GM12891 (cell line): ENCODE measurements at regions not wholly inside any gene's neighbourhood (a gene's known extent, or its start where the extent isn't known, plus 50 kb on each side); places are given as distances from the start of the nearest gene placed in this dataset.

Experiments used
- POLR2A ChIP-seq: IDR thresholded peaks from 2 replicates; pipeline ENCODE4 v1.6.1; 2011; ENCODE audit warnings: low read depth, low read length, control low read depth
- POLR2AphosphoS5 ChIP-seq: IDR thresholded peaks from 2 replicates; pipeline ENCODE4 v1.6.1; 2011; ENCODE audit warnings: low read depth, low read length, control low read depth

GRCh38 chr2:167381349-167381748, 493.1 kb downstream of the XIRP2 start:
- TF ChIP-seq POLR2AphosphoS5 (no peak), POLR2A (no peak)
